Activated T-cell treated with anti-CD3 and anti-CD28 coated beads for 24 hours (primary cell): ENCODE measurements at regions not wholly inside any gene's neighbourhood (a gene's known extent, or its start where the extent isn't known, plus 50 kb on each side); places are given as distances from the start of the nearest gene placed in this dataset.

Source experiments
- DNase-seq: peaks from one replicate; pipeline ENCODE4 v3.0.0-alpha.2; 2020; ENCODE audit warnings: low read depth

DNA sequence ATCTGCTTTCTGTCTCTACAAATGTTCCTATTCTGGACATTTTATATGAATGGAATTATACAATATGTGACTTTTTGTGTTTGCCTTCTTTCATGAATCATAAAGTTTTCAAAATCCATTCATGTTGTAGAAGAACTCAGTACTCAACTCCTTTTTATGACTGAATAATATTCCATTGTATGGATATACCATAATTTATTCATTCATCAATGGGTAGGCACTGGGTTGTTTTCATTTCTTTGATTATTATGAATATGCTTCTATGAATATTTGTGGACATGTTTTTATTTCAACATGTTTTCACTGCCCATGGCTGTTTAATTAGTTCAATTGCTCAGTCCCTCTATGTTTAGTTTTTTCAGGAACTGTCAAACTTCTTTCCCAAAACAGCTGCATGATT lies 76.5 kb upstream of the GTSF1L start:
- DNase-seq = no peak

DNA sequence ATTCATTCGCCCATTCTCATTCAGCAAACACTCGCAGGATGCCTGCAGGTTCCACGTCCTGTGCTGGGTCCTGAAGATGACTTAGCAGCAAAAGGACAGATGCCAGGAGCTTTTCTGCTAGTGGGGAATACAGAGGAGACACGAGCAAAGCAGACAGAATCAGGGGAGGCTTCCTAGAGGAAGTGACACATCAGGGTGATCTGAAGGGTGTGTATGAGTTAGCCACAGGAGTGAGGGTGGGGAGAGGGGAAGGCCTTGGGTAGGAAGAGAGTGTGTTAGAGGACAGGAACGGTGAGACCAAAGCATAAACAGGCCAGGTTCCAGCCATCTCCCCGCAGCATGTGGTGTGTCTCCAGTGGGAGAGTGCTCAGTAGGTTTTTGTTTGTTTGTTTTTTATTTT lies 73.4 kb upstream of the GTSF1L start:
- DNase-seq = no peak

DNA sequence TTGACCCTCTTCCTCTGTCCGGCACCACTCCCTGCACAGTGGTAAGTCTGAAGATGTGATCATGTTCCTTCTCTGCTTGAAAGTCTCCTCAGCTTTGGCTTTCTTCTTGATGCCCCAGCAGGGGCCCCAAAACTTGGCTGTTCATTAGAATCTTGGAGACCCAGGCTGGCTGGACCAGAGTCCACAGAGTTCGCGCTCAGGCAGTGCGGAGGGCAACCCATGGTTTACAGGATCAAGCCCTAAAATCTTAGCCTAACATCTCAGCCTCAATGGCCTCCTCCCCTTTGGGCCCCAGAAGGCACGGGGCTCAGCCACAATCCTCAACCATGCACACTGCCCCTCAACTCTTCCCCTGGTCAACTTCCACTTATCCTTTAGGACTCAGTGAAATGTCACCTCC lies 72.9 kb upstream of the GTSF1L start:
- DNase-seq = no peak

DNA sequence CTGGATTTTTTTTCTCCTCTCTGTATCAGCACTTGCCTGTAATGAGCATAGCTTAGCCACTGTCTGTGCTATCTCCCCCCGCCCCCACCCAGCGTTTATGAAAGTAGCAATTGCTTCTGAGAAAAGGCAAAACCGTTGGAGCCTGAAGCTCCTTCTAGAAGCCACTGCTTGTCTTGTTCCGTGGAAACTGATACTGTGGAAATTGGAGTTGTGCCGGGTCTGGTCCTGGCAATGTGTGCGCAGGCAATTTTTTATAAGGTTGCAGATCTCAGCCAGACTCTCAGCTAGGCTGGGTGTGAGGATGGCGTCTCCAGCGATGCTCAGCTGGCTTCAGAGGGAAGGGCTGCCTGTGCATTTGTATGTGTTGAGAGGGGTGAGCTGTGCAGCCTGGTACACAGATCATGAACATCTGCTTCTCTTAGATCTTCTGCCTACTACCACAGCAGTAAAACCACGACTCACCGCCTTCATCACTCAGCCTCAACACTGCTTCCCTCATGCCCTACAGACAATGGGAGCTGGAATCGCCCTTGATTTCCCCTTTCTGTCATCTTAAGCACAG lies 72.4 kb upstream of the GTSF1L start:
- DNase-seq = no peak

DNA sequence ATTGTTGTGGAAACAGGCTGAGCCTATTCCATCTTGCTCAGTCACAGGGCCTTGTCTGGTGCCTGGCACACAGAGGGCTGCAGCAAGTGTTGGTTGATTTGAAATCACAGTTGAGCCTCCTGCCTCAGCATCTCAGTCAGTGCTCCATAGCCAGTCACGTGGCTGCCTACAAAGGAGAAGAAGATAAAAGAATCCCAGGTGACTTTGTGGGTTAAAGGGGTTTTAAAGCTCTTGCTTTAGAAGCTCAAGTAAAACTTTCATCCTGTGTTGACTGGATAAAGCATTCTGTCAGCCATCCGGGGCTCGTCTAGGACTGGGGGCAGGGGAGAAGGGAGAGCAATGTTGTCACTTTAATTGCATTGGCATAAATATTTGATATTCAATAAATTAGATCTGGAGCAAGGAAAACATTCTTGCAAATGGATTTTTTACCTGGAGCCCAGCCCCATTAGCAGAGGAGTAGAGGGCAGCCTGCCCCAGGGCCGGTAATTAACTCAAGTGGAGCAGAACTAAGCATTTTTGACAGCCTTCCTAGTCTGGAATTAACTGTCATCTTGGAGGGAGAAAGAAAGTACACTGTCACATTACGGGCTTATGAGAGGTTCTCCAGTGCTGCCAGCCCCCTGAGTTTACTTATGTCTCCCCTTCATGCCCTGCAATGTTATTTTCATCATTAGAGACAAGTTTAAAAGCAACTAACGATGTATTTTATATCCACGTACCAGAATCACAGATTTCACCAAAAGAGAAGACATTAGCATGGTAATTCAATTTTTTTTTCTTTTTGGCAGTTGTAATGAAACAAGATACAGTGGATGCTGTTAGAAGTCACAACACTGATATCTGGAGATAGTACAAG lies 71.7 kb upstream of the GTSF1L start:
- DNase-seq = no peak

DNA sequence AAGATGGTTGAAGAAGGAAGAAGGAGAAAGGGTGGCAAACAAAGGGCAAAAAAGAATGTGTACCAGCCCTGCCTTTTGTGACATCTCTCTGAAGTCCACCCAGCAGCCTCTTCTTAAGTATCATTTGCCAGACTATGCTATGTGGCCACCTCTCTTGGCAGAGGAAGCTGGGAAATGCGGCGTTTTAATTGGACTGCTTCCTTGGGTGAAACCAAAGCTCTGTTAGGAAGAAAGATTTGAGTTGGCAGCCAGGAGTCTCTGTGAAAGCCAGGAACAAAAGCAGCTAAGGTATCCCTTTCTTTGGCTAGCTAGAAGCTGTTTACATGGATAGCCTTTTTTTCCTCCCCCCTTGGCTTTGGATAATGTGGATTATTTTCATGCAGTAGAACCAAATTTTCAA lies 67.5 kb upstream of the GTSF1L start:
- DNase-seq = no peak

DNA sequence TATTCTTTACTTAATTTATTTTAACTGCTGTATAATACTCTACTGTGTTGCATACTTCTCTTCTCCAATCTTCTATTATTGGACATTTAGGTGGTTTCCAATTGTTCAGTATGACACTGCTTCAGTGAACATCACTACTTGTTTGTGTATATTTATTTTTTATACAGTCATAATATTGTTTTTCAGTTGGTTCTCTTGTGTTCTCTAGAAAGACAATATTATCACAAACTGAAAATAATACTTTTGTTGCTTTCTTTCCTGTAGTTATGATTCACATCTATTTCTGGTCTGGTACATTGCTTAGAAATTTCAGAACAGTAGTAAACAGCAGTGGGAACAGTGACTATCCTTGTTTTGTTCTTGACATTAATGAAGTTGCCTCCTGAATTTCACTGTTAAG lies 62.8 kb upstream of the GTSF1L start:
- DNase-seq = no peak

DNA sequence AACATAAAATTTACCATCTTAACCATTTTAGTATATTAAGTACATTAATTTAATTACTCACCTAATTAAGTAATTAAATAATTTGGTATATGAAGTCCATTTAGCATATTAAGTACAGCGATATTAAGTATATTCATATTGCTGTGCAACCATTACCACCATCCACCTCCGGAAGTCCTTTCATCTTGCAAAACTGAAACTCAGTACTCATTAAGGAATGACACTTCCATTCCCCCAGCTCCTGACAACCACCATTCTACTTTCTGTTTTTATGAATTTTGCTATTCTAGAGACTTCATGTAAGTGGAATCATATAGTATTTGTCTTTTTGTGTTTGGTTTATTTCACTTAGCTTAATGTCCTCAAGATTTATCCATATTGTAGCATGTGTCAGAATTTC lies 61.1 kb upstream of the GTSF1L start:
- no peak for DNase-seq

DNA sequence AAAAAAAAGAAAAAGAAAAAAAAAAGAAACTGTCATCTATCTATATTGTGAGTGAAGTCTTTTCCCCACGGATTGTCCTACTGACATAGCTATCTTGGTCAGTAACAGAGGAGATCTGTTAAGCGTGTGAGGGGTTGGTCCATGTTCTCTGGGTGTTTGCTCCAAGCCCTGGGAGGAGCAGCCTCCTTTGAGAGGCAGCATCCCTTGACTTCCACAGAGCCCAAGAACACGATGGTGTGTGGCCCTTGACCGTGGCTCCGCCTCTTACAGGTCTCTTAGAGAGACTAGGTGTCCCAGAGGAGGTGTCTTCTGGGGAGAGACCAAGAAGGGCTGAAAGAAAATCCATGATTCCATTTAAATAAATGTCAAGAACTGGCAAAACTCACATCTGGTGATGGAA lies 60.1 kb upstream of the GTSF1L start:
- DNase-seq = no peak

DNA sequence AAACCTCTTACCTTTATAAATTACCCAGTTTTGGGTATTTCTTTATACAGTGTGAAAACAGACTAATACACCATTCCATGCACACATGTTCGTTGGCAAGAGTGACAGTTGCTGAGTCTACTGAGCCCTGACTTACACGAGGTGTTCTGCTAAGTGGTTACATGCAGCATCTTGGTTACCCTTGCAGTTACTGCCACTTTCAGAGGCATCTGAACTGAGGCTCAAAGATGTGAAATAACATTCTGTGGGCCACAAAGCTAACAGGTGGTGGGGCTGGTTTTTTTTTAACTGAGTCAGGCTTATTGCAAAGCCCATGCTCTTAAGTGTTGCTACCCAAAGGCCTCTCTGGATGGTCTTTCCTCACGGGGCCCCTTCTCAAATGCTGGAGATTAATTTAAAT lies 54.4 kb upstream of the GTSF1L start:
- no peak for DNase-seq

DNA sequence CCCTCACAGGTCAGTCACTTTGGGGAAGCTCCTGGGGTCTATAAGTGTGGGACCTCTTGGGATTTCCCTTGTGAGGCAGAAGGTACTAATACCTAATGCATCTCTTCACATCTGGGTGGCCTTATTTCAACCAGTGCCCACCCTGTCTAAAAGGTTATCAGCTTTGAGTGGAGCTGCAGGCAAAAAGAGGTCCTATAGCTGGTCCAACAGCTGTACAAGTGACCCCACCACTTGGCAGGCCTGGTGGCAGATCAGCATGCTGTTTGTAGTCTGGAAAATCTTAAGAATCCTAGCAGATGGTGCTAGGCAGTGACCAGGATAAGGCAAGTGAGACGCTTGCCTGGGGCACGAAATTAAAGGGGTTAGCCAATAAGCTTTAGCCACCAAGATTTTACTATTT lies 51.6 kb upstream of the GTSF1L start:
- DNase-seq = no peak

DNA sequence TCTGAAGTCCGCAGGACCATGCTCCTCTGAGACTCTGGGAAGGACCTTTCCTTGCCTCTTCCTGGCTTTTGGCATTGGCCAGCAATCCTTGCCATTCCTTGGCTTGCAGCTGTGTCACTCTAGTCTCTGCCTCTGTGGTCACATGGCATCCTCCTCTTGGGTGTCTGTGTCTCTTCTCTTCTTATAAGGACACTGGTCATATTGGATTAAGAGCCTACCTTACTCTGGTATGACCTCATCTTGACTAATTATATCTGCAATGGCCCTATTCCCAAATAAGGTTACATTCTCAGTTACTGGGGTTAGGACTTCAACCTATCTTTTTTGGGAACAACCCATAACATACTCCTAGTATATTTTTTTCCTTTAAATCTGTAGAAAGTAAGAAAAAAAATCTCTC lies 49.9 kb upstream of the GTSF1L start:
- no peak for DNase-seq
